ENCODE measurements at regions not wholly inside any gene's neighbourhood (a gene's known extent, or its start where the extent isn't known, plus 50 kb on each side); places are given as distances from the start of the nearest gene placed in this dataset.
"Not testable (repeated sequence)": the region's sequence is repeated elsewhere in the genome, so short reads cannot be mapped to it uniquely, and the experiment has no call there.

- not testable (repeated sequence) for TF ChIP-seq EZH2phosphoT487 (IDR thresholded peaks at IDR 0.05; ENCODE audit: unreplicated experiment); CTCF (conservative IDR thresholded peaks at IDR 0.05; ENCODE audit: low read depth in 2 of 2); POLR2AphosphoS5 (IDR thresholded peaks at IDR 0.05; ENCODE audit: low read depth); EZH2 (IDR thresholded peaks at IDR 0.05; ENCODE audit: low read depth, unreplicated experiment); JUNB (IDR thresholded peaks at IDR 0.05; ENCODE audit: unreplicated experiment); STAT1 (IDR thresholded peaks at IDR 0.05; ENCODE audit: unreplicated experiment); ZNF331 (CRISPR knock-in tag; IDR thresholded peaks at IDR 0.05; ENCODE audit: low read depth); ZNF462 (CRISPR knock-in tag; IDR thresholded peaks at IDR 0.05)
Observed at GRCh38 chr1:117716030-117716429, 110.2 kb downstream of the TENT5C start.

Data from GM23338 (cell line).